Endothelial cell of umbilical vein (primary cell): ENCODE measurements at regions not wholly inside any gene's neighbourhood (a gene's known extent, or its start where the extent isn't known, plus 50 kb on each side); places are given as distances from the start of the nearest gene placed in this dataset.

ENCODE experiments used
- BruUV-seq: library from RNA; stranded (reverse); fragments of 400-500 nt; replicated peaks from 2 replicates; lab custom pipeline; 2021; lab: Mats Ljungman, UMichigan
- CTCF ChIA-PET: fragments of 300-600, 350-600 bp; sonication (Branson Sonifier 250); formaldehyde crosslinking; loops from one replicate; lab custom pipeline; 2021; ENCODE audit warnings: antibody characterized with exemption, inconsistent platforms; lab: Charles Lee
- POLR2A ChIA-PET: fragments of 300-600, 350-600 bp; sonication (Branson Sonifier 250); formaldehyde crosslinking; loops from one replicate; lab custom pipeline; 2021; ENCODE audit warnings: antibody characterized with exemption, inconsistent platforms; lab: Charles Lee
- DNase-seq: peaks from one replicate; pipeline ENCODE4 v3.0.0-alpha.2; 2011; ENCODE audit warnings: low read depth, low spot score
- FAIRE-seq: peaks from 2 replicates; lab custom pipeline; 2011; peaks lifted over from hg19 to GRCh38; lab: Jason Lieb, UNC
- H2AFZ ChIP-seq: 2 replicates; pipeline ENCODE4 v1.6.0; 2012; ENCODE audit warnings: low read depth, low read length, control low read depth, inconsistent platforms
- H3K27ac ChIP-seq: 2 replicates; pipeline ENCODE4 v1.5.1; 2011; ENCODE audit warnings: low read depth, mild to moderate bottlenecking, control low read depth, low read length, moderate library complexity; ENCODE audit not compliant: insufficient read depth
- H3K27me3 ChIP-seq, 2 experiments: 2 replicates each; pipeline versions ENCODE4 v1.6.0 to v1.6.1; 2011; ENCODE audit warnings: low read length in 2 of 2, mixed read lengths in 1 of 2; ENCODE audit not compliant: control insufficient read depth in 2 of 2, insufficient read depth in 2 of 2
- H3K36me3 ChIP-seq, 2 experiments: 2 replicates in 1 of 2; 3 replicates in 1 of 2; pipeline ENCODE4 v1.5.1; 2011; ENCODE audit warnings: low read length in 2 of 2, mild to moderate bottlenecking in 1 of 2, moderate library complexity in 1 of 2; ENCODE audit not compliant: control insufficient read depth in 2 of 2, insufficient read depth in 2 of 2; ENCODE audit errors: extremely low read depth in 1 of 2
- H3K4me1 ChIP-seq: 3 replicates; pipeline ENCODE4 v1.5.1; 2011; ENCODE audit warnings: mild to moderate bottlenecking, low read length; ENCODE audit not compliant: control insufficient read depth, insufficient read depth; ENCODE audit errors: extremely low read depth
- H3K4me2 ChIP-seq: 2 replicates; pipeline ENCODE4 v1.6.1; 2011; ENCODE audit warnings: low read length, control low read depth, mixed read lengths; ENCODE audit not compliant: insufficient read depth
- H3K4me3 ChIP-seq, 3 experiments: fragments of 200-600 bp in 1 of 3; sonication (generic), shearing (Covaris generic) in 1 of 3; replicated peaks in 1 of 3; 2 replicates each; pipeline ENCODE4 v1.5.1; 2011 to 2016; ENCODE audit warnings: control low read depth in 3 of 3, low read length in 3 of 3, mild to moderate bottlenecking in 2 of 3, inconsistent platforms in 1 of 3, low read depth in 1 of 3, moderate library complexity in 1 of 3; ENCODE audit not compliant: insufficient read depth in 1 of 3
- H3K79me2 ChIP-seq: 2 replicates; pipeline ENCODE4 v1.6.0; 2012; ENCODE audit warnings: low read length, inconsistent platforms; ENCODE audit not compliant: control insufficient read depth, insufficient read depth
- H3K9ac ChIP-seq: replicated peaks from 2 replicates; pipeline ENCODE3; 2011; ENCODE audit warnings: low read length, control low read depth; ENCODE audit not compliant: insufficient read depth; ENCODE audit errors: extremely low read depth
- H3K9me1 ChIP-seq: replicated peaks from 3 replicates; pipeline ENCODE4 v1.6.0; 2011; ENCODE audit warnings: mild to moderate bottlenecking, low read length; ENCODE audit not compliant: control insufficient read depth, insufficient read depth; ENCODE audit errors: extremely low read depth
- H3K9me3 ChIP-seq: replicated peaks from 2 replicates; pipeline ENCODE4 v1.5.1; 2012; ENCODE audit warnings: low read length, inconsistent platforms; ENCODE audit not compliant: control insufficient read depth, insufficient read depth
- H4K20me1 ChIP-seq: replicated peaks from 2 replicates; pipeline ENCODE3; 2011; ENCODE audit warnings: mild to moderate bottlenecking, low read length; ENCODE audit not compliant: control insufficient read depth, insufficient read depth; ENCODE audit errors: extremely low read depth
- EZH2 ChIP-seq: IDR thresholded peaks from 2 replicates; pipeline ENCODE4 v1.6.1; 2012; ENCODE audit warnings: borderline replicate concordance, low read depth, mild to moderate bottlenecking, moderate library complexity, low read length, inconsistent platforms; ENCODE audit not compliant: severe bottlenecking
- FOS ChIP-seq: IDR thresholded peaks from 2 replicates; pipeline ENCODE4 v1.6.1; 2011; ENCODE audit warnings: mild to moderate bottlenecking, low read length, moderate library complexity, borderline replicate concordance; ENCODE audit not compliant: insufficient read depth
- GATA2 ChIP-seq: IDR thresholded peaks from 2 replicates; pipeline ENCODE4 v1.7.0; 2011; ENCODE audit warnings: low read depth, mild to moderate bottlenecking, moderate library complexity, mixed read lengths, low read length; ENCODE audit not compliant: insufficient read length, insufficient read depth
- JUN ChIP-seq: IDR thresholded peaks from 2 replicates; pipeline ENCODE4 v1.6.1; 2011; ENCODE audit warnings: borderline replicate concordance, low read depth; ENCODE audit not compliant: insufficient read length, insufficient read depth
- MAX ChIP-seq: IDR thresholded peaks from 2 replicates; pipeline ENCODE4 v1.6.1; 2011; ENCODE audit not compliant: insufficient read depth, insufficient read length
- MYC ChIP-seq: IDR thresholded peaks from one replicate; pipeline ENCODE4 v1.6.1; 2011; ENCODE audit warnings: mild to moderate bottlenecking, low read depth, low read length
- POLR2A ChIP-seq: IDR thresholded peaks from 2 replicates; pipeline ENCODE4 v1.6.1; 2012; ENCODE audit warnings: low read depth, mild to moderate bottlenecking, control low read depth, low read length
- POLR2AphosphoS5 ChIP-seq: IDR thresholded peaks from 2 replicates; pipeline ENCODE4 v1.6.1; 2012; ENCODE audit warnings: low read depth, mild to moderate bottlenecking, control low read depth, low read length, moderate library complexity; ENCODE audit not compliant: insufficient read depth
- dilution Hi-C: fragments of 300-500 bp; cut with MboI; formaldehyde crosslinking; loops from one replicate; pipeline ENCODE4 v1.15.0; 2019; ENCODE audit warnings: low sequenced_read_pairs; ENCODE audit not compliant: extremely low pct_ligation_motif_present
- intact Hi-C: fragments of 100-400 bp; cut with micrococcal nuclease; formaldehyde crosslinking; loops from one replicate; pipeline ENCODE4 v1.10.0; 2022
- TF ChIP-seq, protein P1 (sequence below), 2 donors: IDR thresholded peaks; 1 replicate in 1 of 2; 2 replicates in 1 of 2; pipeline ENCODE4 v1.5.1; 2011; ENCODE audit warnings: low read length in 2 of 2, mild to moderate bottlenecking in 2 of 2, moderate library complexity in 2 of 2, control low read depth in 1 of 2, inconsistent platforms in 1 of 2, low read depth in 1 of 2; ENCODE audit not compliant: insufficient read depth in 1 of 2; ENCODE audit errors: extremely low read depth in 1 of 2

DNA sequence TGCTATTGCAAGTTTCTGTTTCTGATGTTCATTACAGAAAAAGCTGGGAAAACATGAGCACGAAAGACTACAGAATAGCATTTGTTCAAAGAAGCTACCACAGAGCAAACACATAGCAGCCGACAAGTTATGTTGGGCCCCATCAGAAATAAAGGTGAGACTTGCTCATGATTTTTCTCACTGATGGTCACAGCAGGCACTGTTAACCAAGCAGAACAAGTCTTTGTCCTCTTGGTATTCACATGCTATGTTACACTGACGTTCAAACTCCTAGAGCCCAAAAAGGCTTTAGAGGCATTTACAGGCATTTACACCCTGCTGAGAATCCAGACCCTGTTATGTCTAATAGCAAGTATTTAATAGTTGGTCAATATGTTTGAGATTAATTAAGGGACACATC, 235.0 kb upstream of the HNMT start:
- TF ChIP-seq POLR2A (no peak), JUN (no peak), GATA2 (no peak), EZH2 (no peak), FOS (no peak), POLR2AphosphoS5 (no peak), MYC (no peak), MAX (no peak)
- TF ChIP-seq, protein P1, sequence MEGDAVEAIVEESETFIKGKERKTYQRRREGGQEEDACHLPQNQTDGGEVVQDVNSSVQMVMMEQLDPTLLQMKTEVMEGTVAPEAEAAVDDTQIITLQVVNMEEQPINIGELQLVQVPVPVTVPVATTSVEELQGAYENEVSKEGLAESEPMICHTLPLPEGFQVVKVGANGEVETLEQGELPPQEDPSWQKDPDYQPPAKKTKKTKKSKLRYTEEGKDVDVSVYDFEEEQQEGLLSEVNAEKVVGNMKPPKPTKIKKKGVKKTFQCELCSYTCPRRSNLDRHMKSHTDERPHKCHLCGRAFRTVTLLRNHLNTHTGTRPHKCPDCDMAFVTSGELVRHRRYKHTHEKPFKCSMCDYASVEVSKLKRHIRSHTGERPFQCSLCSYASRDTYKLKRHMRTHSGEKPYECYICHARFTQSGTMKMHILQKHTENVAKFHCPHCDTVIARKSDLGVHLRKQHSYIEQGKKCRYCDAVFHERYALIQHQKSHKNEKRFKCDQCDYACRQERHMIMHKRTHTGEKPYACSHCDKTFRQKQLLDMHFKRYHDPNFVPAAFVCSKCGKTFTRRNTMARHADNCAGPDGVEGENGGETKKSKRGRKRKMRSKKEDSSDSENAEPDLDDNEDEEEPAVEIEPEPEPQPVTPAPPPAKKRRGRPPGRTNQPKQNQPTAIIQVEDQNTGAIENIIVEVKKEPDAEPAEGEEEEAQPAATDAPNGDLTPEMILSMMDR (IDR thresholded peaks at IDR 0.05; ENCODE audit: extremely low read depth in 1 of 2, insufficient read depth in 1 of 2, low read depth in 1 of 2, low read length in 2 of 2): no peak
- DNase-seq (no peak), FAIRE-seq (no peak)
- ChIA-PET POLR2A (no interaction called here), CTCF (no interaction called here)
- no TSS peak for BruUV-seq
- dilution Hi-C loops (no loop called here), intact Hi-C loops (no loop called here)
- Histone ChIP-seq H3K4me1 (no peaks in the 10 kb centered on the region), H3K9ac (no peak overlapping the region), H3K36me3 (no peaks in the 10 kb centered on the region), H3K9me1 (no peaks in the 10 kb centered on the region), H3K27me3 (no peaks in the 10 kb centered on the region), H3K9me3 (no peaks in the 10 kb centered on the region), H3K4me3 (no peak overlapping the region), H4K20me1 (no peaks in the 10 kb centered on the region), H2AFZ (no peak overlapping the region), H3K4me2 (no peak overlapping the region), H3K27ac (no peak overlapping the region), H3K79me2 (no peaks in the 10 kb centered on the region)
